Astrocyte (in vitro differentiated cells and primary cell): ENCODE measurements at regions not wholly inside any gene's neighbourhood (a gene's known extent, or its start where the extent isn't known, plus 50 kb on each side); places are given as distances from the start of the nearest gene placed in this dataset.

Source experiments
- CTCF ChIP-seq: IDR thresholded peaks from 2 replicates; pipeline ENCODE4 v1.5.1; 2011; ENCODE audit warnings: low read depth, mild to moderate bottlenecking, inconsistent platforms, low read length, moderate library complexity; ENCODE audit not compliant: insufficient read depth
- EZH2 ChIP-seq: IDR thresholded peaks from 2 replicates; pipeline ENCODE4 v1.6.1; 2012; ENCODE audit warnings: mild to moderate bottlenecking, low read length, inconsistent platforms; ENCODE audit not compliant: insufficient read depth

- TF ChIP-seq CTCF = no peak
- no peak for TF ChIP-seq EZH2
Observed at GRCh38 chr1:36740446-36740845, 257.7 kb upstream of the CSF3R start.
